ENCODE measurements at regions not wholly inside any gene's neighbourhood (a gene's known extent, or its start where the extent isn't known, plus 50 kb on each side); places are given as distances from the start of the nearest gene placed in this dataset.
A peak's percentile ranks its signal among the peaks of the same experiment; 100 is the strongest.
"Not testable (repeated sequence)": the region's sequence is repeated elsewhere in the genome, so short reads cannot be mapped to it uniquely, and the experiment has no call there.

- not testable (repeated sequence) for DNase-seq (ENCODE audit: low read depth)
These were observed 58.0 kb upstream of the RAP1B start for GRCh38 chr12:68552605-68553195.

GRCh38 chr12:68557011-68557730 is 53.5 kb upstream of the RAP1B start:
- peak; percentile 87 for DNase-seq (ENCODE audit: low read depth)

GRCh38 chr12:68559246-68559645 is 51.5 kb upstream of the RAP1B start:
- DNase-seq (ENCODE audit: low read depth): no peak

GRCh38 chr12:68559984-68560850 is 50.5 kb upstream of the RAP1B start:
- DNase-seq (ENCODE audit: low read depth): no peak

GRCh38 chr12:68560851-68561422 is 49.8 kb upstream of the RAP1B start:
- no peak for DNase-seq (ENCODE audit: low read depth)
